IMR-90 (cell line): ENCODE measurements at regions not wholly inside any gene's neighbourhood (a gene's known extent, or its start where the extent isn't known, plus 50 kb on each side); places are given as distances from the start of the nearest gene placed in this dataset.

Source experiments
- ATAC-seq: fragments of 200-7000 bp; cut with Tn5 transposase; 2 replicates; pipeline ENCODE4 v1.9.1; 2020; ENCODE audit warnings: low read depth, mild to moderate bottlenecking, moderate library complexity
- BruUV-seq: library from RNA; stranded (reverse); fragments of 400-500 nt; replicated peaks from 2 replicates; lab custom pipeline; 2021; lab: Mats Ljungman, UMichigan
- CTCF ChIA-PET: fragments of 300-600 bp; formaldehyde crosslinking; extraction: SDS; loops from one replicate; lab custom pipeline; 2021; ENCODE audit warnings: antibody characterized with exemption; lab: Yijun Ruan, JAX
- POLR2A ChIA-PET: fragments of 300-600 bp; sonication (Branson Sonifier 250); formaldehyde crosslinking; loops from one replicate; lab custom pipeline; 2022; ENCODE audit warnings: antibody characterized with exemption; ENCODE audit not compliant: unreplicated experiment; lab: Charles Lee
- DNase-seq: peaks from one replicate; pipeline ENCODE4 v3.0.0; 2013
- H2AFZ ChIP-seq: replicated peaks from 2 replicates; pipeline ENCODE3; 2013; ENCODE audit warnings: low read length, mild to moderate bottlenecking; ENCODE audit not compliant: poor library complexity
- H2AK5ac ChIP-seq: 2 replicates; pipeline ENCODE4 v1.6.1; 2013; ENCODE audit warnings: low read depth, low read length, inconsistent platforms
- H2AK9ac ChIP-seq: replicated peaks from 2 replicates; pipeline ENCODE3; 2013; ENCODE audit warnings: mild to moderate bottlenecking, low read depth, low read length, moderate library complexity; ENCODE audit not compliant: poor library complexity
- H2BK120ac ChIP-seq: 2 replicates; pipeline ENCODE4 v1.6.1; 2013; ENCODE audit warnings: low read depth, low read length, inconsistent platforms
- H2BK15ac ChIP-seq: 3 replicates; pipeline ENCODE4 v1.6.1; 2013; ENCODE audit warnings: low read depth, low read length, inconsistent platforms
- H2BK20ac ChIP-seq: 2 replicates; pipeline ENCODE4 v1.6.1; 2013; ENCODE audit warnings: low read depth, mild to moderate bottlenecking, inconsistent platforms, low read length, moderate library complexity
- H2BK5ac ChIP-seq: 2 replicates; pipeline ENCODE4 v1.6.1; 2013; ENCODE audit warnings: mild to moderate bottlenecking, low read depth, low read length, inconsistent platforms; ENCODE audit not compliant: poor library complexity, severe bottlenecking
- H3K14ac ChIP-seq: replicated peaks from 2 replicates; pipeline ENCODE4 v1.6.1; 2013; ENCODE audit warnings: low read depth, low read length, inconsistent platforms
- H3K18ac ChIP-seq: 2 replicates; pipeline ENCODE4 v1.6.1; 2013; ENCODE audit warnings: low read depth, low read length, control low read depth
- H3K23ac ChIP-seq: 2 replicates; pipeline ENCODE4 v1.6.1; 2013; ENCODE audit warnings: low read depth, low read length, inconsistent platforms
- H3K27ac ChIP-seq: 2 replicates; pipeline ENCODE4 v1.5.1; 2013; ENCODE audit warnings: mild to moderate bottlenecking, control low read depth, low read length; ENCODE audit not compliant: insufficient read depth
- H3K27me3 ChIP-seq: 2 replicates; pipeline ENCODE4 v1.6.1; 2013; ENCODE audit warnings: low read length; ENCODE audit not compliant: control insufficient read depth, insufficient read depth
- H3K36me3 ChIP-seq: 2 replicates; pipeline ENCODE4 v1.6.1; 2013; ENCODE audit warnings: low read length, mixed read lengths; ENCODE audit not compliant: control insufficient read depth, insufficient read depth
- H3K4ac ChIP-seq: 2 replicates; pipeline ENCODE4 v1.6.1; 2013; ENCODE audit warnings: low read depth, low read length, inconsistent platforms
- H3K4me1 ChIP-seq: 2 replicates; pipeline ENCODE4 v1.6.1; 2013; ENCODE audit warnings: low read length, mixed read lengths; ENCODE audit not compliant: control insufficient read depth, insufficient read depth
- H3K4me2 ChIP-seq: 2 replicates; pipeline ENCODE4 v1.6.1; 2013; ENCODE audit warnings: low read depth, mild to moderate bottlenecking, control low read depth, low read length, moderate library complexity
- H3K4me3 ChIP-seq: 2 replicates; pipeline ENCODE4 v1.5.1; 2013; ENCODE audit warnings: low read depth, mild to moderate bottlenecking, control low read depth, low read length, moderate library complexity; ENCODE audit not compliant: insufficient read depth
- H3K56ac ChIP-seq: 2 replicates; pipeline ENCODE4 v1.6.1; 2013; ENCODE audit warnings: low read length, inconsistent platforms; ENCODE audit not compliant: insufficient read depth; ENCODE audit errors: extremely low read depth
- H3K79me1 ChIP-seq, 2 experiments: 2 replicates each; pipeline ENCODE4 v1.6.1; 2013; ENCODE audit warnings: low read length in 2 of 2, inconsistent platforms in 1 of 2, low read depth in 1 of 2
- H3K9ac ChIP-seq: 2 replicates; pipeline ENCODE4 v1.6.1; 2013; ENCODE audit warnings: low read depth, low read length, control low read depth
- H3K9me1 ChIP-seq: 2 replicates; pipeline ENCODE4 v1.6.1; 2013; ENCODE audit warnings: low read length, inconsistent platforms; ENCODE audit not compliant: insufficient read depth
- H3K9me3 ChIP-seq: 2 replicates; pipeline ENCODE4 v1.6.1; 2013; ENCODE audit warnings: low read length; ENCODE audit not compliant: control insufficient read depth, insufficient read depth
- H4K20me1 ChIP-seq: 2 replicates; pipeline ENCODE4 v1.6.1; 2013; ENCODE audit warnings: low read length, inconsistent platforms; ENCODE audit not compliant: insufficient read depth
- H4K5ac ChIP-seq: 2 replicates; pipeline ENCODE4 v1.6.1; 2013; ENCODE audit warnings: mild to moderate bottlenecking, low read depth, low read length, control low read depth
- H4K8ac ChIP-seq, 2 experiments: 2 replicates each; pipeline ENCODE4 v1.6.1; 2013; ENCODE audit warnings: low read depth in 2 of 2, low read length in 2 of 2, control low read depth in 1 of 2, inconsistent platforms in 1 of 2
- H4K91ac ChIP-seq: 2 replicates; pipeline ENCODE4 v1.6.1; 2013; ENCODE audit warnings: low read depth, low read length, inconsistent platforms; ENCODE audit not compliant: insufficient read depth
- NFE2L2 ChIP-seq: fragments of 150-350 bp; IDR thresholded peaks from 2 replicates; pipeline ENCODE4 v1.6.1; 2016; ENCODE audit warnings: low read depth, mild to moderate bottlenecking, low read length
- WGBS, 2 experiments: methylation state at CpG; one replicate each; pipeline versions ENCODE4 v1.1.5 to v1.1.7; 2013; ENCODE audit warnings: missing lambda C conversion rate in 2 of 2; ENCODE audit not compliant: insufficient read length in 1 of 2; ENCODE audit errors: extremely low coverage in 2 of 2; 5-methylcytosine and 5-hydroxymethylcytosine counted together
- dilution Hi-C: fragments of 300-500 bp; cut with HindIII; formaldehyde crosslinking; loops from one replicate; pipeline ENCODE4 v1.14.3; 2018; ENCODE audit warnings: low sequenced_read_pairs; ENCODE audit not compliant: unreplicated experiment
- in situ Hi-C: fragments of 300-500 bp; cut with MboI; formaldehyde crosslinking; loops from 3 replicates; pipeline ENCODE4 v1.14.3; 2019; ENCODE audit warnings: low sequenced_read_pairs, inconsistent platforms, mixed read lengths
- intact Hi-C: fragments of 100-400 bp; cut with micrococcal nuclease; formaldehyde crosslinking; loops from 2 replicates; pipeline ENCODE4 v1.10.0; 2022

- POLR2A ChIA-PET = no interaction called here
- no peak overlapping the region for H2AK5ac ChIP-seq
- no peak overlapping the region for H2AK9ac ChIP-seq
Observed at GRCh38 chr11:8746331-8746974, 63.9 kb downstream of the RPL27A start.

More at GRCh38 chr11:8746331-8746974, 63.9 kb downstream of the RPL27A start:
- no peak overlapping the region for H2BK20ac ChIP-seq
- peaks cover 24% of the 10 kb centered on the region for H3K36me3 ChIP-seq
- no peak overlapping the region for H3K4me2 ChIP-seq
- no peak overlapping the region for H3K9ac ChIP-seq
- H2BK15ac ChIP-seq = no peak overlapping the region
- WGBS, 2 experiments = no CpG with 5 or more reads among the region's 2 CpGs
- no peaks in the 10 kb centered on the region for H3K27me3 ChIP-seq
- dilution Hi-C loops = no loop called here
- H3K9me1 ChIP-seq = peaks cover 39% of the 10 kb centered on the region
- no TSS peak for BruUV-seq
- intact Hi-C loops = no loop called here
- H3K56ac ChIP-seq = no peak overlapping the region
- H4K8ac ChIP-seq = no peak overlapping the region
- H2BK5ac ChIP-seq = no peak overlapping the region
- DNase-seq = no peak
- H2AFZ ChIP-seq = no peak overlapping the region
- H4K91ac ChIP-seq = no peak overlapping the region
- peaks cover 5% of the 10 kb centered on the region; the same call in 1 of the 2 replicates for H4K20me1 ChIP-seq
- no peak overlapping the region for H3K4me3 ChIP-seq
- H3K14ac ChIP-seq = 0 out of 2 replicates have a peak overlapping the region, but pooled peaks have one; percentile 14
- H3K9me3 ChIP-seq = no peaks in the 10 kb centered on the region
- in situ Hi-C loops = no loop called here
- CTCF ChIA-PET = interaction anchor here (1.0 kb wide), 1 partner anchor 22 kb away, joined by 3 read pairs; no protein-coding TSS in a partner anchor
- peaks cover 8% of the 10 kb centered on the region for H3K4me1 ChIP-seq
- no peak overlapping the region for H3K4ac ChIP-seq
- H3K23ac ChIP-seq = 0 out of 2 replicates have a peak overlapping the region, but pooled peaks have one; percentile 15
- no peak overlapping the region for H2BK120ac ChIP-seq
- TF ChIP-seq NFE2L2 = no peak
- peaks cover 20 to 73% of the 10 kb centered on the region in 2 experiments for H3K79me1 ChIP-seq
- H3K18ac ChIP-seq = no peak overlapping the region
- ATAC-seq = peak; percentile 53
- H3K27ac ChIP-seq = no peak overlapping the region
- H4K5ac ChIP-seq = no peak overlapping the region
